Neural progenitor cell (in vitro differentiated cells): ENCODE measurements at regions not wholly inside any gene's neighbourhood (a gene's known extent, or its start where the extent isn't known, plus 50 kb on each side); places are given as distances from the start of the nearest gene placed in this dataset.

Experiments
- CTCF ChIP-seq: fragments of 200-600 bp; sonication (generic); IDR thresholded peaks from 2 replicates; pipeline ENCODE4 v1.5.1; 2017; ENCODE audit warnings: antibody characterized with exemption, mild to moderate bottlenecking
- EZH2 ChIP-seq: fragments of 200-600 bp; sonication (generic); IDR thresholded peaks from 2 replicates; pipeline ENCODE4 v1.6.1; 2017; ENCODE audit warnings: antibody characterized with exemption, mild to moderate bottlenecking, moderate library complexity
- EZH2phosphoT487 ChIP-seq: fragments of 200-600 bp; sonication (generic); IDR thresholded peaks from 2 replicates; pipeline ENCODE4 v1.6.1; 2017; ENCODE audit warnings: antibody characterized with exemption

- TF ChIP-seq CTCF (no peak), EZH2 (no peak), EZH2phosphoT487 (no peak)
Measured at GRCh38 chr2:192398236-192398635, 203.5 kb upstream of the TMEFF2 start.
